ENCODE measurements at regions not wholly inside any gene's neighbourhood (a gene's known extent, or its start where the extent isn't known, plus 50 kb on each side); places are given as distances from the start of the nearest gene placed in this dataset.
"Not testable (repeated sequence)": the region's sequence is repeated elsewhere in the genome, so short reads cannot be mapped to it uniquely, and the experiment has no call there.

GRCh38 chr17:26780187-26780814, 513.6 kb upstream of the WSB1 start:
- not testable (repeated sequence) for H3K27ac ChIP-seq (ENCODE audit: low read length); H3K4me3 ChIP-seq (ENCODE audit: low read depth in 1 of 2, low read length in 2 of 2); H3K27me3 ChIP-seq (ENCODE audit: low read depth, low read length); H3K4me1 ChIP-seq (ENCODE audit: control insufficient read depth in 1 of 2, insufficient read depth in 2 of 2, low read length in 2 of 2); H3K36me3 ChIP-seq (ENCODE audit: control insufficient read depth in 1 of 2, insufficient read depth in 2 of 2, low read length in 2 of 2)
- H3K9me3 ChIP-seq (ENCODE audit: control insufficient read depth in 1 of 2, low read length in 2 of 2) = peaks cover 0 to 29% of the 10 kb centered on the region in 2 donors

- Histone ChIP-seq H3K9me3 (ENCODE audit: control insufficient read depth in 1 of 2, low read length in 2 of 2) (peaks cover 0 to 46% of the 10 kb centered on the region in 2 donors), H3K27me3 (ENCODE audit: low read depth, low read length) (no peaks in the 10 kb centered on the region), H3K36me3 (ENCODE audit: control insufficient read depth in 1 of 2, insufficient read depth in 2 of 2, low read length in 2 of 2) (no peaks in the 10 kb centered on the region), H3K4me1 (ENCODE audit: control insufficient read depth in 1 of 2, insufficient read depth in 2 of 2, low read length in 2 of 2) (no peaks in the 10 kb centered on the region), H3K4me3 (ENCODE audit: low read depth in 1 of 2, low read length in 2 of 2) (no peak overlapping the region), H3K27ac (ENCODE audit: low read length) (no peak overlapping the region)
Measured at GRCh38 chr17:26782153-26782552, 511.8 kb upstream of the WSB1 start.

GRCh38 chr17:26792486-26792885, 501.4 kb upstream of the WSB1 start:
- H3K9me3 ChIP-seq (ENCODE audit: control insufficient read depth in 1 of 2, low read length in 2 of 2) = peaks cover 29 to 75% of the 10 kb centered on the region in 2 donors

GRCh38 chr17:26807024-26807423, 486.9 kb upstream of the WSB1 start:
- Histone ChIP-seq H3K36me3 (ENCODE audit: control insufficient read depth in 1 of 2, insufficient read depth in 2 of 2, low read length in 2 of 2) (no peaks in the 10 kb centered on the region), H3K9me3 (ENCODE audit: control insufficient read depth in 1 of 2, low read length in 2 of 2) (peaks cover 15 to 79% of the 10 kb centered on the region in 2 donors), H3K27ac (ENCODE audit: low read length) (no peak overlapping the region), H3K27me3 (ENCODE audit: low read depth, low read length) (no peaks in the 10 kb centered on the region), H3K4me1 (ENCODE audit: control insufficient read depth in 1 of 2, insufficient read depth in 2 of 2, low read length in 2 of 2) (no peaks in the 10 kb centered on the region), H3K4me3 (ENCODE audit: low read depth in 1 of 2, low read length in 2 of 2) (no peak overlapping the region)

More at GRCh38 chr17:26792486-26792885, 501.4 kb upstream of the WSB1 start:
- H3K27ac ChIP-seq (ENCODE audit: low read length) = no peak overlapping the region
- H3K4me3 ChIP-seq (ENCODE audit: low read depth in 1 of 2, low read length in 2 of 2) = peak overlapping the region in 1 of 2 donors; percentile 15
- no peaks in the 10 kb centered on the region for H3K4me1 ChIP-seq (ENCODE audit: control insufficient read depth in 1 of 2, insufficient read depth in 2 of 2, low read length in 2 of 2)
- H3K27me3 ChIP-seq (ENCODE audit: low read depth, low read length) = no peaks in the 10 kb centered on the region
- H3K36me3 ChIP-seq (ENCODE audit: control insufficient read depth in 1 of 2, insufficient read depth in 2 of 2, low read length in 2 of 2) = no peaks in the 10 kb centered on the region

- Histone ChIP-seq H3K36me3 (ENCODE audit: control insufficient read depth in 1 of 2, insufficient read depth in 2 of 2, low read length in 2 of 2) (no peaks in the 10 kb centered on the region), H3K27me3 (ENCODE audit: low read depth, low read length) (no peaks in the 10 kb centered on the region), H3K4me3 (ENCODE audit: low read depth in 1 of 2, low read length in 2 of 2) (no peak overlapping the region), H3K4me1 (ENCODE audit: control insufficient read depth in 1 of 2, insufficient read depth in 2 of 2, low read length in 2 of 2) (no peaks in the 10 kb centered on the region), H3K9me3 (ENCODE audit: control insufficient read depth in 1 of 2, low read length in 2 of 2) (peaks cover 10 to 71% of the 10 kb centered on the region in 2 donors), H3K27ac (ENCODE audit: low read length) (no peak overlapping the region)
Measured at GRCh38 chr17:26809033-26809432, 484.9 kb upstream of the WSB1 start.

GRCh38 chr17:26818736-26819135, 475.2 kb upstream of the WSB1 start:
- Histone ChIP-seq H3K9me3 (ENCODE audit: control insufficient read depth in 1 of 2, low read length in 2 of 2) (peaks cover 20 to 73% of the 10 kb centered on the region in 2 donors), H3K36me3 (ENCODE audit: control insufficient read depth in 1 of 2, insufficient read depth in 2 of 2, low read length in 2 of 2) (no peaks in the 10 kb centered on the region), H3K4me3 (ENCODE audit: low read depth in 1 of 2, low read length in 2 of 2) (no peak overlapping the region), H3K27me3 (ENCODE audit: low read depth, low read length) (no peaks in the 10 kb centered on the region), H3K4me1 (ENCODE audit: control insufficient read depth in 1 of 2, insufficient read depth in 2 of 2, low read length in 2 of 2) (no peaks in the 10 kb centered on the region), H3K27ac (ENCODE audit: low read length) (no peak overlapping the region)
